GM06990 (cell line): ENCODE measurements at regions not wholly inside any gene's neighbourhood (a gene's known extent, or its start where the extent isn't known, plus 50 kb on each side); places are given as distances from the start of the nearest gene placed in this dataset.

Experiments
- DNase-seq: peaks from one replicate; pipeline ENCODE4 v3.0.0-alpha.2; 2011; ENCODE audit not compliant: insufficient read length; ENCODE audit errors: extremely low read depth
- H3K27me3 ChIP-seq: replicated peaks from 2 replicates; pipeline ENCODE4 v1.6.0; 2011; ENCODE audit warnings: low read length; ENCODE audit not compliant: control insufficient read depth, insufficient read depth
- H3K36me3 ChIP-seq: 2 replicates; pipeline ENCODE4 v1.5.1; 2011; ENCODE audit warnings: low read length; ENCODE audit not compliant: control insufficient read depth, insufficient read depth
- H3K4me3 ChIP-seq: replicated peaks from 2 replicates; pipeline ENCODE4 v1.5.1; 2011; ENCODE audit warnings: low read depth, mild to moderate bottlenecking, control low read depth, low read length
- CTCF ChIP-seq: IDR thresholded peaks from 2 replicates; pipeline ENCODE4 v1.5.1; 2011; ENCODE audit warnings: low read length, control low read depth, mild to moderate bottlenecking, inconsistent platforms; ENCODE audit not compliant: insufficient read depth, poor library complexity, severe bottlenecking

- Histone ChIP-seq H3K36me3 (no peaks in the 10 kb centered on the region), H3K4me3 (no peak overlapping the region), H3K27me3 (0 out of 2 replicates have a peak, but pooled peaks cover 1% of the 10 kb centered on the region)
- no peak for DNase-seq
- TF ChIP-seq CTCF: no peak
Observed at GRCh38 chr2:45105050-45105582, 95.9 kb upstream of the SIX2 start.

- DNase-seq: no peak
- no peak overlapping the region for H3K4me3 ChIP-seq
- H3K27me3 ChIP-seq: 0 out of 2 replicates have a peak, but pooled peaks cover 1% of the 10 kb centered on the region
- H3K36me3 ChIP-seq: no peaks in the 10 kb centered on the region
- TF ChIP-seq CTCF: no peak
Observed at GRCh38 chr2:45104429-45104828, 95.2 kb upstream of the SIX2 start.

GRCh38 chr2:45103351-45104345 lies 94.4 kb upstream of the SIX2 start:
- TF ChIP-seq CTCF: no peak
- Histone ChIP-seq H3K4me3 (no peak overlapping the region), H3K36me3 (no peaks in the 10 kb centered on the region), H3K27me3 (0 out of 2 replicates have a peak, but pooled peaks cover under 1% of the 10 kb centered on the region)
- no peak for DNase-seq

GRCh38 chr2:45102579-45103117 lies 93.4 kb upstream of the SIX2 start:
- Histone ChIP-seq H3K27me3 (no peaks in the 10 kb centered on the region), H3K4me3 (no peak overlapping the region), H3K36me3 (no peaks in the 10 kb centered on the region)
- no peak for TF ChIP-seq CTCF
- DNase-seq: no peak

GRCh38 chr2:45102141-45102540 lies 92.9 kb upstream of the SIX2 start:
- Histone ChIP-seq H3K27me3 (no peaks in the 10 kb centered on the region), H3K36me3 (no peaks in the 10 kb centered on the region), H3K4me3 (no peak overlapping the region)
- no peak for DNase-seq
- TF ChIP-seq CTCF: no peak
